Stimulated activated CD4-positive, alpha-beta T cell treated with anti-CD3 and anti-CD28 coated beads, TNF-alpha, amount 100 ng/mL, for 24 hours (primary cell): ENCODE measurements at regions not wholly inside any gene's neighbourhood (a gene's known extent, or its start where the extent isn't known, plus 50 kb on each side); places are given as distances from the start of the nearest gene placed in this dataset.

Experiments
- DNase-seq, 3 experiments: peaks; one replicate each; pipeline ENCODE4 v3.0.0-alpha.2; 2020; ENCODE audit warnings: low read depth in 3 of 3

- no peak for DNase-seq
Measured at GRCh38 chr18:11322006-11322405, 172.6 kb upstream of the PIEZO2 start.

DNA sequence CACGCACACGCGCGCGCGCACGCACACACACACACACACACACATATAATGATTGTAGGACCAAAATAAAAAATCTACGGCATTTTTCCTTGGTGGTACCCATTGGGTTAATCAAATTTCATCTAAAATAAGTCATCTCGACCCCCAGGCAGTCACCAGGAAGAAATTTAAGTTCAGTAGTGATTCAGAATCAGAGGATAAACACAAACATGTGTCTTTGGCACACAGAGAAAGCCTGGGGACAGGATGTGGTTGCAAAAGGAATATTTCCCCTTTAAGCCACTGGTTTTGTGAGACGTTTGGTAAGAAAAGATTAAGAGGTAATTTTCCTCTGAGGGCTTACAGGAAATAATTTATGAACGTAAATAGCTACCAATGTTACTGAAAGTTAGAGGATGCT, 171.6 kb upstream of the PIEZO2 start:
- DNase-seq = no peak

GRCh38 chr18:11316546-11316945, 167.2 kb upstream of the PIEZO2 start:
- DNase-seq = no peak

GRCh38 chr18:11310476-11311086, 161.2 kb upstream of the PIEZO2 start:
- peak in 2 of 3 experiments; percentile 4 to 14 for DNase-seq

GRCh38 chr18:11309172-11309571, 159.8 kb upstream of the PIEZO2 start:
- DNase-seq = no peak

DNA sequence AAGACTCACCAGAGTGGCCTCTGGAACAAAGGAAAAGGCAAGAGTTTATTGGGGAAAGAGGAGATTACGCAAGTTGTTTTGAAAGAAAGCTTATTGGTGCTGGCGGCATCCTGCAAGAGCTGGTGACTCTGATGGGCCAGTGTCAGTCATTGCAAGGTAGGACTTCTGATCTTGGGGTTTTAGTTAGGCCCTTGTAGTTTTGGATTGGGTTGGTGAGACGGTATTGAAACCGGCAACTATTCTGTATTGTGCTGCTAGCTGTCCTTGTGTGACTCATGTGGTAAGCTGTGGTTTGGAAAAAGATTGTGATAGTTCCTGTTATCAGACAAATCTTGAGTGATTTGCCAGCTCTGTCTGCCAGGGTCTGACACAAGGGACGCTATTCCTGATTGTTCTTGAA, 159.1 kb upstream of the PIEZO2 start:
- no peak for DNase-seq

DNA sequence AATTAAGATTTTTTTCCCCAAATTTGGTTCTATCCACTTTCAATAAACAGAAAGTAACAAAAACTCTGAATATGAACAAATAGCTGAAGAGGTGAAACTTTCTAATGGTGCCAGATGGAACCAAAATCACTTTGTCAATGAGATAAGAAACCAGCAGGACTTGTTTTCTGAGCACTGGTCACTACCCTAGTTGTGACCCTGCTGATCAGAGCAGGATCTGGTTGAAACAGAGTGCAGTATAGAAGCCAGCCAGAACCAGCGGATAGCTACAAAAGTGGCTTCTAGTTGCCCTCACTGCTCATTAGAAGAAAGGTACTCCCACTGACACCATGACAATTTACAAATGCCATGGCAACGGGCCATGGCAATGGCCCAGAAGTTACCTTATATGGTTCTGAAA, 158.3 kb upstream of the PIEZO2 start:
- DNase-seq = no peak

DNA sequence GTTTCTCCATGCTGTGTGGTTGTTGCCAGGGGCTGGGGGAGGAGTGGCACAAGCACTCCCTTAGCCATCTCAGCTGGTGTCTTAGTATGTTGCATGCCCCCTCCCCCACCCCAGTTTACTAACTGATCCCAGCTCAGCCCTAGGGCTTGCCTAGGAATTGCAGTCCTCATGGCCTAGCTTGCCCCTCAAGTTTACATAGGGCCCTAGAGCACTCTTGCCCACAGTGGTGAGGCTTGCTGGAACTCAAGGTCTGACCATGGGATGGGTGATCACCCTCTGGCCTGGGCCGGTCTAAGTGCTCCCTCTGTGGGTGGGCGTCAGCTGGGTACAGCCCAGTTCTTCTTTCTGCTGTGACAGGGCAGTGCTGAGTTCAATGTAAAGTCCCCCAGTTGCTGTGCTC, 156.1 kb upstream of the PIEZO2 start:
- no peak for DNase-seq

- DNase-seq = no peak
Measured at GRCh38 chr18:11304928-11305327, 155.6 kb upstream of the PIEZO2 start.

GRCh38 chr18:11296946-11297345, 147.6 kb upstream of the PIEZO2 start:
- DNase-seq = no peak

GRCh38 chr18:11293794-11294193, 144.4 kb upstream of the PIEZO2 start:
- DNase-seq = no peak

DNA sequence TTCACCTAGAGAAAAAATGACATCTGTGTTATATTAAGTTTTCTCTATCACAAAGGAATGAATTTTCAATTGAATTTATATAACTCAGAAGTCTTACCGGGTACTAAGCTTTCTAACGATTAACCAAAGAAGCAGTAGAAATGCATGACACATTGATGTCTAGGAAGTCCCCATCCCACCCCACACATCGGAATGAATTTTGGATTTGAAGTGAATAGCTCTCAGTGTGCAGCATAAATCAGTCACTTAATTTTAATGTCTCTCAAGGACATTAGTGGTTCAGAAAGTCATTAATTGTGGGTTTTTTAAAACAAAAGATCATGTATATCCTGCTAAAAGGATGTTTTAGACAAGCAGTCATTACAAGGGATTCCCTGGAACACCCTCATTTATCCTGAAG, 141.4 kb upstream of the PIEZO2 start:
- DNase-seq = no peak

GRCh38 chr18:11289248-11289647, 139.9 kb upstream of the PIEZO2 start:
- no peak for DNase-seq

DNA sequence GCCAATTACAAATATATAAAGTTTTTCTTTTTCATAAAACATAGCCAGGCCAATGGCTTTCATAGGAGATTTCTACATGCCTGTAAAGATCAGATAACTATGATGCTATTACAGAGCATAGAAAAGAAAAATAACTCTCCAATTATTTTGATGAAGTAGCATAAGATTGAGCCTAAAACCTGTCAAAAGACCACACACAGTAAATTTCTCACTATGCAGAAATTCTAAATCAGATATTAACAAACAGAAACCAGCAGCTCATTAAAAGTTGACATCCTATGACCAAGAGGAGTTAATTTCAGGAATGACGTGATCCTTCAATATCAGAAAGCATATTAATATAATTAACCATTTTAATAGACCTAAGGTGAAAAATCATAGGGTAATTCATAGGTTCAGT, 139.0 kb upstream of the PIEZO2 start:
- no peak for DNase-seq

GRCh38 chr18:11286431-11286830, 137.1 kb upstream of the PIEZO2 start:
- DNase-seq = no peak

DNA sequence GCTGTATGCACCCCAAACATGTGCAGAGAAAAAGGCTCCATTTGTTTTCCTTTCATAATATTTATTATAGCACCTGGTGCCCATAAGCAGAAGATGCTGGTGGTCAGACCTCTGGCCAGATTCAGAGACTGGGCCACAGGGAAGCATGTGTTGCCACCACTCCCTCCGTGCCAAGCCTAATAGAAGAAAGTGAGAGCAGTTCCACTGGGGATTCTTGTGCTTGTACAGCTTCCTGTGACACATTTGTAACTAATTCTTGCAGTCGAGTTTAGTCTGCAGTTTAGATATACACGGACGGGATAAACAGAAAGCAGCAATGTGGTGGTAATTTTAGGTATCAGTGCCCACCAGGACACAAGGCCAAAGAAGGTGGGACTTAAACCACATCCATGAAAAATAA, 135.4 kb upstream of the PIEZO2 start:
- DNase-seq = no peak

DNA sequence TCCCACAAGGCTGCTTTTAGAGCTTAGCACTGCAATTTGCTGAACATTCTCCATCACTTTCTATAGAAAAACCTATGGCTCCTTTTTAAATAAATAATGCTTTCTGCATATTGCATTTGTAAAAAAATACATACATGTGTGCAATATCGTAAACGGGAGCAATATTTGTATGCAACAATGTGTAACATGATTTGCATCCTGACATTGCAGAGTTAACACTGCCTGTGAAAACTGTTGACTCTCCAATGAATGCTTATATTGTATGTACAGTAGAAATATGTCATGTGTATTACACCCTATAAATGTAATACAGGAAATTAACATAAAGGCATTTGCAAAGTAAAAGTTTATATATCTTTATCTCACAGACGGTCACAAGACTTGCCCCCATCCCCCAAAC, 135.0 kb upstream of the PIEZO2 start:
- no peak for DNase-seq

DNA sequence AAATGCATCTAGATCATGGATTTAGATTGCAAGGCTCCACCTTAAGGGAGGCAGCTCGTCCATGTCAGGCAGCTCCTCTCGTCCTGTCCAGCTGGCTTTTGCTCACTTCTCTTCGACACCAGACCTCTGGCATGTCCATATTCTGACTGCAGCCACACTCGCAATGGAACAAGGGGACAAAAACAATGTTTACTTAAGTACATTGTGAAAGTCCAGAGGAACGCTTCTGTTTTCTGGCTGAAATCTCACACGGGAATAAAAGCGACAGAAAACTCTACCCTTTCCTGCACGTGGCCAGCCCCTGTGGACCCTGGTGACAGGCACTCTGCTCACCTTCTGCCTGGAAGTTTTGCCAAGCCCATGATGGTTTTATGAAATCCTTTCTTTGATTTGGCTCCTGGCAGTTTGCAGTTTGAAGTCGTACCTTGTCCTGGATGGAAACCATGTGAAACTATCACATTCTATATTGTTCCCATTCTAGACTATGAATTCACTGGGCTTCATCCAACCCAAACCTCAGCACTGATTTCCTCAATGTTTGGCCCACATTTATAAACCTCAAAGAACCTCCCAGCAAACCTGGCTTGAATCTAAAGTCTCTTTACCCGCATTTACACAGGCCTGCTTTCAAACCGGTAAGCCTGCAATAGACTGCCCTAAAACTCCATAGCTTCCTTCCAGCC, 134.3 kb upstream of the PIEZO2 start:
- no peak for DNase-seq

DNA sequence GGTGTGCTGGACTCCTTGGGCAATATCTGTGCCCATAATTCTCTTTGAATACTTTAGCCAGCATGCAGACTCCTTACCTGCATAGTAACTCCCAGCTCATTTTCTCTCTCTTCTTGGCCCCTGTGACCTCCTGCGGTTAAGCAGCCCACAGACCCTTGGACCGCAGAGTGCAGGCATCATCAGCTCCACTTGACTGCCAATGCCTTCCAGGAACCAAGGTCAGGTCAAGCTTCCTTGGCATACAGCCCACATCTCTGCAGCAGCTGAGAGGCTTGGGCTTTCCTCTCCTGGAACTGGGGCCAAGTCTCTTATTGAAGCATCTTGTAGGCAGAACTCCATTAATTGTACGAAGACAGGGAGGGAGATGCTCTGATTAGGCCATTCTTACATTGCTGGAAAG, 130.1 kb upstream of the PIEZO2 start:
- DNase-seq = no peak

DNA sequence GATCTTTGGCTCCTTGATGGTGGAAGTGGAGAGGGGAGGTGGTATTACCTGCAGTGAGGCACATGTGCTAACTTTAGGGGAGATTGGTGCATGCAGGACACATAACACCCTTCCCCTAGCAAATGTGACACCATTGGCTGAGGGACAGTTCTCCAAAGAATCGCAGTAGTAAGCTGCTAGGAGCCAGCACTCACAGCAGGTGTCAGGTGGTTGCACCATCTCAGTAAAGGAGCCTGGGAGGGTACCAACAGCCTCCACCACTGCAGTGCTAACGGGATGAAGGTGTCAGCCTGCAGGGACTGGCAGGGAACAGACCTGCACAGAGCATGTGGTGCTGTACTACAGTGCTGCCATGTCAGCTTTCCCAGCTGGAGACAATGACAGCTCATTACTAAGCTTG, 127.3 kb upstream of the PIEZO2 start:
- DNase-seq = no peak

DNA sequence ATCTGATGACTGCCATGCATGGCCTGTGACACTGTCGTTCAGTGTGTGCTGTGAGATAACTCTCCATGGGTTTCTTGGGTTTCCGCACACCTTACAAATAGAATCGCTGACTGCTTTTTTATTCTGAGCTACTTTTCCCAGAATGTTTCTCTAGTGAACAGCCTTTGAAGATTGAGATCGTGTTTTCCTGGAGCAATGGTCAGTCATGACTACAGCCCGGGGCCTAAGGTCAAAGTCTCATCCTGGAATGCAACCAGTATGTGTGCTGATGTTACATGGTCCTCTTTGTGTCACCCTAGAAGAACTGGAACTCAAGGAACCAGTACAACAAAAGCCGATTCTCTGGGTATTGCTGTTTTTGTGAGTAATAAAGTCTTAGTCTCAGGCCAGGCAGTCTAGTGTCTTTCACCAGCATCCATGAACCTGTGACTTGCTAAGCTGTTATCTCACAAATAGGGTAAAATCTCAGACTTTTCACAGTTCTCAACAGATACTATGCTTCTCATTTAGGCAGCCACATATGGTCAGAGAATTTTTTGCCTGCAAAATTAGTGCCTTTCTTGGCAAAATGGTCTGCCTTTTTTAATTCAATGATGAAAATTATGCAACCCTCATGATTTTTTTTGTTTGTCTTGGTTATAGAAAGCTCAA, 124.9 kb upstream of the PIEZO2 start:
- no peak for DNase-seq

- no peak for DNase-seq
Measured at GRCh38 chr18:11272516-11272915, 123.1 kb upstream of the PIEZO2 start.

- DNase-seq = no peak
Measured at GRCh38 chr18:11271954-11272353, 122.6 kb upstream of the PIEZO2 start.
